ENCODE measurements at regions not wholly inside any gene's neighbourhood (a gene's known extent, or its start where the extent isn't known, plus 50 kb on each side); places are given as distances from the start of the nearest gene placed in this dataset.

GRCh38 chr15:69978603-69979002, 119.1 kb downstream of the TLE3 start:
- TF ChIP-seq CTCF (conservative IDR thresholded peaks at IDR 0.05; ENCODE audit: low read length) (no peak), EZH2phosphoT487 (IDR thresholded peaks at IDR 0.05; ENCODE audit: borderline replicate concordance) (no peak)

Data from Loucy (cell line).